Activated CD4-positive, alpha-beta T cell treated with anti-CD3 and anti-CD28 coated beads, Interleukin-2, amount 10 ng/mL, durations not matched to agents 24 days and 14 days (primary cell): ENCODE measurements at regions not wholly inside any gene's neighbourhood (a gene's known extent, or its start where the extent isn't known, plus 50 kb on each side); places are given as distances from the start of the nearest gene placed in this dataset.

ENCODE experiments used
- DNase-seq: peaks from one replicate; pipeline ENCODE4 v3.0.0; 2022
- H3K27ac Mint-ChIP-seq: one replicate; pipeline ENCODE4 v1.8.0; 2022; ENCODE audit warnings: mild to moderate bottlenecking, mixed read lengths
- H3K27me3 Mint-ChIP-seq: one replicate; pipeline ENCODE4 v1.8.0; 2022; ENCODE audit warnings: mixed read lengths
- H3K36me3 Mint-ChIP-seq: one replicate; pipeline ENCODE4 v1.8.0; 2022; ENCODE audit warnings: low read depth, mild to moderate bottlenecking, mixed read lengths
- H3K4me1 Mint-ChIP-seq: one replicate; pipeline ENCODE4 v1.8.0; 2021; ENCODE audit warnings: mixed read lengths
- H3K4me3 Mint-ChIP-seq: one replicate; pipeline ENCODE4 v1.8.0; 2022; ENCODE audit warnings: mild to moderate bottlenecking, moderate library complexity, mixed read lengths
- H3K9me3 Mint-ChIP-seq: one replicate; pipeline ENCODE4 v1.8.0; 2021; ENCODE audit warnings: mixed read lengths
- intact Hi-C: fragments of 100-400 bp; cut with micrococcal nuclease; formaldehyde crosslinking; loops from one replicate; pipeline ENCODE4 v1.15.1; 2023

- H3K27ac Mint-ChIP-seq, result no peak overlapping the region
- H3K4me3 Mint-ChIP-seq, result no peak overlapping the region
- DNase-seq, result no peak
- no peaks in the 10 kb centered on the region for H3K27me3 Mint-ChIP-seq
- H3K9me3 Mint-ChIP-seq, result no peaks in the 10 kb centered on the region
- intact Hi-C loops, result no loop called here
- H3K36me3 Mint-ChIP-seq, result no peaks in the 10 kb centered on the region
- H3K4me1 Mint-ChIP-seq, result no peaks in the 10 kb centered on the region
Observed at GRCh38 chr4:181661090-181661489, 582.1 kb upstream of the TENM3 start.

GRCh38 chr4:181661923-181662322 is 581.3 kb upstream of the TENM3 start:
- Mint-ChIP-seq H3K27me3 (no peaks in the 10 kb centered on the region), H3K36me3 (no peaks in the 10 kb centered on the region), H3K9me3 (no peaks in the 10 kb centered on the region), H3K27ac (no peak overlapping the region), H3K4me1 (no peaks in the 10 kb centered on the region), H3K4me3 (no peak overlapping the region)
- intact Hi-C loops, result no loop called here
- DNase-seq, result no peak

GRCh38 chr4:181662383-181662782 is 580.8 kb upstream of the TENM3 start:
- intact Hi-C loops, result no loop called here
- Mint-ChIP-seq H3K4me3 (no peak overlapping the region), H3K27ac (no peak overlapping the region), H3K36me3 (no peaks in the 10 kb centered on the region), H3K27me3 (no peaks in the 10 kb centered on the region), H3K9me3 (no peaks in the 10 kb centered on the region), H3K4me1 (no peaks in the 10 kb centered on the region)
- DNase-seq, result no peak

- no peaks in the 10 kb centered on the region for H3K27me3 Mint-ChIP-seq
- no peaks in the 10 kb centered on the region for H3K4me1 Mint-ChIP-seq
- H3K27ac Mint-ChIP-seq, result no peak overlapping the region
- no peak for DNase-seq
- H3K9me3 Mint-ChIP-seq, result no peaks in the 10 kb centered on the region
- intact Hi-C loops, result no loop called here
- no peaks in the 10 kb centered on the region for H3K36me3 Mint-ChIP-seq
- no peak overlapping the region for H3K4me3 Mint-ChIP-seq
Observed at GRCh38 chr4:181670506-181670905, 572.7 kb upstream of the TENM3 start.

GRCh38 chr4:181671672-181672071 is 571.5 kb upstream of the TENM3 start:
- intact Hi-C loops, result no loop called here
- Mint-ChIP-seq H3K27me3 (no peaks in the 10 kb centered on the region), H3K9me3 (no peaks in the 10 kb centered on the region), H3K4me3 (no peak overlapping the region), H3K27ac (no peak overlapping the region), H3K36me3 (no peaks in the 10 kb centered on the region), H3K4me1 (no peaks in the 10 kb centered on the region)
- no peak for DNase-seq

GRCh38 chr4:181672751-181673150 is 570.5 kb upstream of the TENM3 start:
- Mint-ChIP-seq H3K27ac (no peak overlapping the region), H3K4me1 (no peaks in the 10 kb centered on the region), H3K4me3 (no peak overlapping the region), H3K9me3 (no peaks in the 10 kb centered on the region), H3K27me3 (no peaks in the 10 kb centered on the region), H3K36me3 (no peaks in the 10 kb centered on the region)
- no peak for DNase-seq
- intact Hi-C loops, result no loop called here

- Mint-ChIP-seq H3K9me3 (no peaks in the 10 kb centered on the region), H3K27me3 (no peaks in the 10 kb centered on the region), H3K27ac (no peak overlapping the region), H3K4me1 (no peaks in the 10 kb centered on the region), H3K4me3 (no peak overlapping the region), H3K36me3 (no peaks in the 10 kb centered on the region)
- intact Hi-C loops, result no loop called here
- DNase-seq, result no peak
Observed at GRCh38 chr4:181674315-181674875, 568.8 kb upstream of the TENM3 start.

GRCh38 chr4:181676546-181676945 is 566.7 kb upstream of the TENM3 start:
- intact Hi-C loops, result no loop called here
- Mint-ChIP-seq H3K4me3 (no peak overlapping the region), H3K9me3 (no peaks in the 10 kb centered on the region), H3K27ac (no peak overlapping the region), H3K27me3 (no peaks in the 10 kb centered on the region), H3K4me1 (no peaks in the 10 kb centered on the region), H3K36me3 (no peaks in the 10 kb centered on the region)
- DNase-seq, result no peak

- H3K4me3 Mint-ChIP-seq, result no peak overlapping the region
- DNase-seq, result no peak
- H3K36me3 Mint-ChIP-seq, result no peaks in the 10 kb centered on the region
- H3K4me1 Mint-ChIP-seq, result no peaks in the 10 kb centered on the region
- H3K27me3 Mint-ChIP-seq, result no peaks in the 10 kb centered on the region
- intact Hi-C loops, result no loop called here
- H3K27ac Mint-ChIP-seq, result no peak overlapping the region
- H3K9me3 Mint-ChIP-seq, result no peaks in the 10 kb centered on the region
Observed at GRCh38 chr4:181677201-181677600, 566.0 kb upstream of the TENM3 start.

GRCh38 chr4:181677621-181678020 is 565.6 kb upstream of the TENM3 start:
- Mint-ChIP-seq H3K4me1 (no peaks in the 10 kb centered on the region), H3K27ac (no peak overlapping the region), H3K27me3 (no peaks in the 10 kb centered on the region), H3K9me3 (no peaks in the 10 kb centered on the region), H3K36me3 (no peaks in the 10 kb centered on the region), H3K4me3 (no peak overlapping the region)
- DNase-seq, result no peak
- intact Hi-C loops, result no loop called here

GRCh38 chr4:181679754-181680153 is 563.4 kb upstream of the TENM3 start:
- DNase-seq, result no peak
- H3K36me3 Mint-ChIP-seq, result no peaks in the 10 kb centered on the region
- no peaks in the 10 kb centered on the region for H3K27me3 Mint-ChIP-seq
- H3K4me3 Mint-ChIP-seq, result no peak overlapping the region
- no peaks in the 10 kb centered on the region for H3K4me1 Mint-ChIP-seq
- intact Hi-C loops, result no loop called here
- no peak overlapping the region for H3K27ac Mint-ChIP-seq
- H3K9me3 Mint-ChIP-seq, result no peaks in the 10 kb centered on the region

- no peaks in the 10 kb centered on the region for H3K4me1 Mint-ChIP-seq
- H3K27me3 Mint-ChIP-seq, result no peaks in the 10 kb centered on the region
- H3K4me3 Mint-ChIP-seq, result no peak overlapping the region
- H3K9me3 Mint-ChIP-seq, result no peaks in the 10 kb centered on the region
- no peak overlapping the region for H3K27ac Mint-ChIP-seq
- intact Hi-C loops, result no loop called here
- no peaks in the 10 kb centered on the region for H3K36me3 Mint-ChIP-seq
- no peak for DNase-seq
Observed at GRCh38 chr4:181682367-181683047, 560.7 kb upstream of the TENM3 start.

- Mint-ChIP-seq H3K9me3 (no peaks in the 10 kb centered on the region), H3K27me3 (no peaks in the 10 kb centered on the region), H3K4me1 (no peaks in the 10 kb centered on the region), H3K4me3 (no peak overlapping the region), H3K36me3 (no peaks in the 10 kb centered on the region), H3K27ac (no peak overlapping the region)
- no peak for DNase-seq
- intact Hi-C loops, result no loop called here
Observed at GRCh38 chr4:181684310-181684709, 558.9 kb upstream of the TENM3 start.

GRCh38 chr4:181685461-181685860 is 557.7 kb upstream of the TENM3 start:
- no peak overlapping the region for H3K27ac Mint-ChIP-seq

GRCh38 chr4:181685911-181686310 is 557.3 kb upstream of the TENM3 start:
- no peaks in the 10 kb centered on the region for H3K4me1 Mint-ChIP-seq
- no peaks in the 10 kb centered on the region for H3K9me3 Mint-ChIP-seq
- no peak overlapping the region for H3K4me3 Mint-ChIP-seq
- no peaks in the 10 kb centered on the region for H3K27me3 Mint-ChIP-seq
- no peaks in the 10 kb centered on the region for H3K36me3 Mint-ChIP-seq
- no peak overlapping the region for H3K27ac Mint-ChIP-seq
- intact Hi-C loops, result no loop called here
- no peak for DNase-seq

More at GRCh38 chr4:181685461-181685860, 557.7 kb upstream of the TENM3 start:
- DNase-seq, result no peak
- no peaks in the 10 kb centered on the region for H3K9me3 Mint-ChIP-seq
- H3K4me1 Mint-ChIP-seq, result no peaks in the 10 kb centered on the region
- H3K4me3 Mint-ChIP-seq, result no peak overlapping the region
- intact Hi-C loops, result no loop called here
- no peaks in the 10 kb centered on the region for H3K27me3 Mint-ChIP-seq
- no peaks in the 10 kb centered on the region for H3K36me3 Mint-ChIP-seq
